ENCODE measurements at regions not wholly inside any gene's neighbourhood (a gene's known extent, or its start where the extent isn't known, plus 50 kb on each side); places are given as distances from the start of the nearest gene placed in this dataset.
"Not testable (repeated sequence)": the region's sequence is repeated elsewhere in the genome, so short reads cannot be mapped to it uniquely, and the experiment has no call there.

DNA sequence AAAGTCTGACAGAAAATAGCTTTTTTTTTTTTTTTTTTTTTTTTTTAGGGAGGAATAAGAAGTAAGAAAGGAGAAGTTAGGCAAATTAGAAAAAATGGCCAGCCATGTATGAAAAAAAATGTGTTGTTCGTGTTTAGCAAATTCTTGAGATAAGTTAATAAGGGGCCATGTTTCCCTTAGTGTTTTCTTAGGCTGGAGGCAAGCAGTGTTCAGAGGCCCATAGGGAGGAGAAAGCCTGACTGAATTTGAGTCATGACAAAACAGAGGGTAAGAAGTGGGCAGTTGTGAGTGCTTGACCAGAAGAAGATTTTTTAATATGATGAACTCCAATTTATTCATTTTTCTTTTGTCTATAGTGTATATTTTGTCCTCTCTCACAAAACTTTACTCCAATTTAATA, 766.4 kb downstream of the FAM181B start:
- no peak for DNase-seq

DNA sequence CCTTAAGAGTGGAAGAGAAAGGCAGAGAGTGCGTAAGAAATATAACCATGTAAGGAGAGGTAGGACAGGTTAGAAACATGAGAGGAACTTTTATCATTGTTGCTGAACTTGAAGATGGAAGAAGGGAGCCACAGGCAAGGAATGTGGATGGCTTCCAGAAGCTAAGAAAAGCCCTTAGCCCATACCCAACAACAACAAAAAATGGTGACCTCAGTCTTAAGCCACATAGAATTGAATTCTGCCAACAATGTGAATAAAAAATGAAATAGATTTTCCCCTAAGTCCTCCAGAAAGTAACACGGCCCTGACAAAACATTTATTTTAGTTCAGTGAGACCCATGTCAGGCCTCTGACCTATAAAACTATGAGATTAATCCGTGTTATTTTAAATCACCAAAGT, 767.3 kb downstream of the FAM181B start:
- DNase-seq, result no peak

DNA sequence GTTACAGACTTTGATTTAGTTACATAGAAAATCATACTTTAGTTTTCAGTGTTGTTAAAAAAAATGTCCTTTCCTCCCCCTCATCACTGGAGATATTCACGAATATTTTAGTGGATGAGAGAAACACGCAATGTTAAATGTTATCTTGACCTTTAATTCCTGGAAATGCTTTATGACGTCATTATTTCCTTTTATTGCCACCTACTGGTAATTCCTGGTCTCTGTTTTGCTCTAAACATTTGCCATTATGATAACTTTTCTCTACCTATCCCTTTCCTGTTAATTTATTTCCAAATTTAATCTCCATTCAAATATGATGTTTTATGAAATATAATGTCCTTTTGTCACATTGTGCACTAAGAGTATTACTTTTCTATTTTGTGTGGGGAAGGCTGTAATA, 770.6 kb downstream of the FAM181B start:
- DNase-seq, result no peak

DNA sequence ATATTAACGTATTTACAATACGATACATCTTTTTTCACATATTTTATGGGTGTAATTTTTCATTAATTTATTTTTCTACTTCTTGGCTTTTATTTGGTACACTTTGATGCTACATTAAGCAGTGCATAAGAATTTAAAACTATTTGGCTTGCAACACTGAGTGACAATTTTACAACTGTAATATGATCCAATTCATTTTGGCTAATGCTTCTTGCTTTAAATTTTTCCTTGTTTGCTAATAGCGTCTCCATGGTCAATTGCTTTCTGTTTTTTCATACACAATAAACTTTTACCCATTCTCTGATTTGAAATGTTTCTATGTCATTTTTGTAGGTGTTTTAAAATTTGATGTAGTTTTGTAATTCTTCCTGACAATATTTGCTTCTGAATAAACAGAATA, 773.2 kb downstream of the FAM181B start:
- DNase-seq, result no peak

DNA sequence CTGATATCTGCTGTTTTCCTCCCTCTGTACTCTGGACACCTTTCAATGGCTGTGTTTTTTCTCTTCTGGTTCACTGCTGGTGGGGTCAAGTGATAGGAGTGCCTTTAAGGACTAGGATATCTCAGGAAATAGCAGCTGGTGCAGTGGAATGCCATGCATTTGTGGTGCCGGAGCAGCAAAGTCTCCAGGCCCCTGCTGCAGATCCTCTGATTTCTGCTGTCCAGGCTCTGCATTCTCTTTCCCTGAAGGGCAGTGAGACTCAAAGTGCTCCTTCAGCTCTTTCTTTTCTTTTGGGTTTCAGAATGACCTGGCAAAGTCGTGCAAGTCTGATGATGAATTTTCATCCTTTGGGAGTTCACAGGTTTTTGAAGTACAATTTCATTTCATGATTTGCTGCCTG, 774.3 kb downstream of the FAM181B start:
- DNase-seq, result no peak

DNA sequence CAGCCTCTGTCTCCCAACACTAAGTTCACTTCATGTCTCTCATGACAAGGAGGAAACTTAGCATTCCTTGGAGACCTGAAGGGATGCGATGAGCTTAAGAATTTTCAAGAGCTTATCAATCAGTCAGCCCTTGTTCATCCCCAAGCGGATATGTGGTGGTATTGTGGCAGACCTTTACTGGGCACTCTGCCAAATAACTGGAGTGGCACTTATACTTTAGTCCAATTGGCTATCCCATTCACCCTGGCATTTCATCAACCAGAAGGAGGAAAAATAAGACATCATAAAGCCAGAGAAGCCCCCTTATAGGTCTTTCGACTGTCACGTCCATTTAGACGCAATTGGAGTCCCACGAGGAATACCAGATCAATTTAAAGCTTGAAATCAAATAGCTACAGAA, 779.4 kb downstream of the FAM181B start:
- DNase-seq, result not testable (repeated sequence)

DNA sequence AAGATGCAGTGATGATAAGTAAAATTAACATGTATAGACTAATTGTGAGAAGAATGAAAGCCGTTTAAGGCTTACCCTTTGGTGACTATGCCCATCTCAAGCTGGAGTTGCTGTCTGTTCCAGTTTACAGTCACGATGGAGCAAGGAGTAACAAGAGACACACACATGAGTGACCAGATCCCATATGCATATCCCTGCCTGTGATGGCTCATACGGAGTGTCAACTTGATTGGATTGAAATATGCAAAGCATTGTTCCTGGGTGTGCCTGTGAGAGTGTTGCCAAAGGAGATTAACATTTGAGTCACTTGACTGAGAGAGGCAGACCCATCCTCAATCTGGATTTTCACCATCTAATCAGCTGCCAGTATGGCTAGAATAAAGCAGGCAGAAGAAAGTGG, 786.8 kb downstream of the FAM181B start:
- no peak for DNase-seq

DNA sequence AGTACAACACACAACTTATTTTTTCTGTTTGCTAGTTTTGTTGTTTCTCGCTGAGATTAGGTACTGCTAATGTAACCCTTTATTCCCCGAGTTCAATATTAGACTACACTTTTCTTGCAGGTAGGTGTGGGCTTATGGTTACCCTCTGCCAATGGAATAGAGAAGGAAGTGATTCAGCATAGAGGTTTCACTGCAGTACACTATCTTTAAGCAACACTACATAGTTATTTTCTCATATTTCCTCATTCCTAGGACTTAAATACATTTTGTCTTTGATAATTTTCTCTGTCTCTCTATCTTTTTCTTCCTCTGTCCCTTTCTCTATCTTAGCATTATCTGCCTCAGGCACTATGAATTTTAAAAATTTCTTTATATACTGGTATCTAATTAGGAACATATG, 791.0 kb downstream of the FAM181B start:
- no peak for DNase-seq

DNA sequence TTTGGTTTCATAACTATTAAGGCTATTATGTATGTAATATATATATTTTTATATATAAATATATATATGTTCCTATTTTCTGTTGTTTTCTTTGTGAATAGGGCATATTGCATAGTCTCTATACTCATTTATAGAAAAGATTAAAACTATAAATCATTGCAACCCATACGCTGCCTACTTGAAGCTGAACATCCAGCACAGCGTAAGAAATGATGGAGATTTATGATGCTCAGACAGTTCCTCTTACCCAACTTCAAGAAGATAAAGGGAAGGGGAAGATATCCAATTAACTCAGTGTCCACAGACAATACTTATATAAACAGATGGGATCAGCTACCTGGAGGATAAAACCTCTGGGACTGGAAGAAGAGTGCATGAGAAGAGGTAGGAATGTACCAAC, 791.7 kb downstream of the FAM181B start:
- DNase-seq, result no peak

DNA sequence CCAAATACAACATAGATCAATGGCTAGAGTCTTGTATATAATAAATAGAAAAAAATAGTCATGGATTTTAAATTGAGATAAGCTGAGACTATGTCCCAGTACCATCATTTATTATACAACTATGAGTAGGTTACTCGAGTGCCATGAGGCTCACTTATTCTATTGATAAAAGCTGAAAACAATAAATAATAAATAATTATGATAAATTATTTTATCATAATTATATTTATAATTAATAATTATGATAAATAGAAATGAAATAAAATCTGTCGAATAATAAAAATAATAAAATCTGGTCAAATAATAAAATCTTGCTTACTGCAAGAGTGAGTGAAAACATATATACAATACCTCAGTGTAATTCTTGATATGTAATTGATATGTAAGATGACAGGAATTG, 801.4 kb downstream of the FAM181B start:
- no peak for DNase-seq

DNA sequence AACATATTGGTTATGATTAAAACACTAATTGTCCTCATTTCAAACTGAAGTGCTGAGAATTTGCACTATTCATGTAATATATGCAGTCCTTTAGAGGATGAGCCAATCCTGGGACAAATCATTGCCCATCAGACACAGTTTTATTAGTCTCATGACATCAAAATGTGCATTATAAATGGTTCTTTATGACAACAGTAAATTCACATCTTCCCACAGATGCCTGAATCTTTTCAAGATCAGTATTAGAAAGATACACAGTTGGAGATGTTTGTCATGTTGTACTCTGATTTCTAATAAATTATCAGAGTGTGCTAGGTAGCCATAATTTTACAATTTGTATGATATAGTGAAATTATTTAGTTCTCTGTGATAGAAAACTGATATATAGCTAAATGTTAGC, 813.5 kb downstream of the FAM181B start:
- no peak for DNase-seq

DNA sequence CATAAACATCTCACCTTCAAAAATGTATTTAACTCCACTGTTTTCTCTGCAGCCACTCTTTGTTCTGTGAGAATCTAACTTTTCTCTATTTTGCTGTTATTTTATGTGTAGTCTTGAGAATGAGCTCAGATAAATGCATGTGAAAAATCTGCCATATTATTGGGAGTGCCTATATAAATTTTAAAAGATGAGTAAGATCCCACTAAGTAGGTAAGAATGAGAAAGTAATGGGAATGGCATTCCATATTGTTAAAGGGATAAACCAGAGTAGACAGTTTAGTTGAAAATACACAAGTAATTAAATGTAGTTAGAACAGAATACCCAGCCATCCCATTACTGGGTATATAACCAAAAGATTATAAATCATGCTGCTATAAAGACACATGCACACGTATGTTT, 817.2 kb downstream of the FAM181B start:
- no peak for DNase-seq

DNA sequence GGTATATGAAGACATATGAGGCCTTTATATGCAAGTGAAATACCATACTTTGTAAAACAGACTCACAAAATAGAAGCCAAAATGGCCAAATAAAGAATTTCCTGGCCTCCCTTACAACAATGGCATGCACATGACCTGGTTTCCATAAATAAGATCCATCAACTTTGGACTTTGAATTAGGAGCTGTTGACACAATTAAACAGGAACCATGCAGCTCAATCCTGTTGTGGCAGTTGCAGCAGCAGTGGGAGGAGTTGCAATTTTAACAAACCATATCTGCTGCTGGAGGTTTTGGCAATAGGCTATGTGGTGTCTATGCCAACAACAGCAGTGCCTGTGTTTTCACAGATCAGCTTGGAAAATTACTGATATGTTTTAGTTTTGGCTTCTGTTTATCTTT, 818.6 kb downstream of the FAM181B start:
- no peak for DNase-seq

DNA sequence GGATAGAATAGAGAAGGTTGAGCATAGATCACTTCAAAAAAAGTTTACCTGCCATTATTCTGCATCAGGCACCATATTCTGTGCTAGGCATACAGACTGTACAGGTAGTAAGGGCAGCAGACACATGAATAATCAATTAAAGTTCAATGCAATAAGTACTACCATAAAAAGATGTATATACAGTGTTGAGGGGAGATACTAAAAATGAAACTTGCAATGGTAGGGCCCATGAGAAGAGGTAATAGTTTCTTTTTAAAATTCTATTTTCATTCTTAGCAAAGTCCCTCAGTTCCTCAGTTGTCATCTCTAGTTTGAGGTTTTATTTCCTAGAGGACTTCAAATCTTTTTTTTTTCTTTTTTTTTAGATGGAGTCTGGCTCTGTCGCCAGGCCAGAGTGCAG, 819.9 kb downstream of the FAM181B start:
- DNase-seq, result no peak

DNA sequence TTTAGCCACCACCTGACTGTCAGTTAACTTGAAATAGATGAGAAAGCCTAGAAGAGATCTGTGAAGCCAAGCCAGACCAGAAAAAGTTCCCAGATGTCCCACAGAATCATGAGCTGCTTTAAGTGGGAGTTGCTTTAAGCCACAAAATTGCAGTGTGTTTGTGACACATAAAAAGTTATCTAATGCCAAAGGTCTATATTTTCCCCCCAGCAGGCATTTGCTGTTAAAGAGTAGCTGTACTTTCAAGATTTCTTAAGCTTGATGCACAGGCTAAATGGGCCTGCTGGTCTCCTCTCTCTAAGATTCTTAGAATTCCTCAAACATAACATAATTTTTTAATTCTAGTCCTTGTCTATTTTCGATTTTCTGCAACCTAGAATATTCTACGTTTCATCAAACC, 825.7 kb downstream of the FAM181B start:
- no peak for DNase-seq

DNA sequence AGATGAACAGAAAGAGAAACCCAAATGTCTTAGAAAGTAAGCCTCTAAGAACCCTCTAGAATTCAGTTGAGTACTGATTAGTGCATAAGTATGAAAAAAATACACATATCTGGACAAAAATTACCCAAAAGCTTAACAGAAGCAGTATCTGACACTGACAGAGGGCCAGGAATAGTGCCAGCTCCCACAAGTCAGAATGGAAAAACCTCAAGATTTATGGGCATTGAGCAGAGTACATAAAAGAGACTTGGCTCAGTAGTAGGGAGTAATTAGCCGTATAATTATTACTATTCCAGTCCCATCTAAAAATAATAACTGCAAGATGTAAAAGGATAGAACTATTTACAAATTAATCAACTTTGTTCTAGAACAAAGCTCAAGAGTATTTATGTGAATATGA, 834.5 kb downstream of the FAM181B start:
- no peak for DNase-seq

DNA sequence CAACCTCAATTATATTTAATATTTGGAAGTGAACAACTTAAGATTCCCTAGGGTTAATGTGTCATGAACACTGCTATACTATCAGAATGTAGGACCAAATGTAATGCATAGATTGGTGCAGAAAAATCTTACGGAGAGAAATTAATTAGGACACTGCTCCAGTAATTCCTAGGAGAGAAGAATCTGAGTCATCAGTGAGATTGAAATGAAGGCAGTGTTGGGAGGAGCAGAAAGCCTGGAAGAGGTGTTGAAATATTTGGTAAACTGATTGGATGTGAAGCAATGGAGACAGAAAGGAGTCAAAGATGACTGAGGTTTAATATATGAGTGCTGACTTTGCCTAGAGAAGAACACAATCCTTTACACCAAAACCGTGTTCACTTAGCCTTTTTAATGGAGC, 836.0 kb downstream of the FAM181B start:
- DNase-seq, result no peak

DNA sequence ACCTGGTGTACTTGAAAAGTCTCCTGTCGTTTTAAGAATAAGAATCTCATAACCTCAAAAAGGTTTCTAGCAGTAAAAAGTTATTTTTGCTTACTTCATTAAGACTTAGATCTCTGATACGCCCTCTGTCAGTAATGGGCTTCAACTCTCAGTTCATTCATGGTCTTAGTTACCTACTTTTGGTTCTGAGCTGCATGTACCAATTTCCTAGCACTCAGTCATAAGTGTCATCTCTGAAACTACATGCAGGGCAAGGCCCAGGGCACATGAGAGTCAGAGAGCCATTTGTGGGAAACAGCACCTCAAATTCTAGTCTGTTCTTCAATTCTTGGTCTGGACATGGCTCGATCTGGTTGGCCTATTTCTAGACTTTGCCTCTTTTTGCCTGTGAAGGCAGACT, 838.4 kb downstream of the FAM181B start:
- no peak for DNase-seq

DNA sequence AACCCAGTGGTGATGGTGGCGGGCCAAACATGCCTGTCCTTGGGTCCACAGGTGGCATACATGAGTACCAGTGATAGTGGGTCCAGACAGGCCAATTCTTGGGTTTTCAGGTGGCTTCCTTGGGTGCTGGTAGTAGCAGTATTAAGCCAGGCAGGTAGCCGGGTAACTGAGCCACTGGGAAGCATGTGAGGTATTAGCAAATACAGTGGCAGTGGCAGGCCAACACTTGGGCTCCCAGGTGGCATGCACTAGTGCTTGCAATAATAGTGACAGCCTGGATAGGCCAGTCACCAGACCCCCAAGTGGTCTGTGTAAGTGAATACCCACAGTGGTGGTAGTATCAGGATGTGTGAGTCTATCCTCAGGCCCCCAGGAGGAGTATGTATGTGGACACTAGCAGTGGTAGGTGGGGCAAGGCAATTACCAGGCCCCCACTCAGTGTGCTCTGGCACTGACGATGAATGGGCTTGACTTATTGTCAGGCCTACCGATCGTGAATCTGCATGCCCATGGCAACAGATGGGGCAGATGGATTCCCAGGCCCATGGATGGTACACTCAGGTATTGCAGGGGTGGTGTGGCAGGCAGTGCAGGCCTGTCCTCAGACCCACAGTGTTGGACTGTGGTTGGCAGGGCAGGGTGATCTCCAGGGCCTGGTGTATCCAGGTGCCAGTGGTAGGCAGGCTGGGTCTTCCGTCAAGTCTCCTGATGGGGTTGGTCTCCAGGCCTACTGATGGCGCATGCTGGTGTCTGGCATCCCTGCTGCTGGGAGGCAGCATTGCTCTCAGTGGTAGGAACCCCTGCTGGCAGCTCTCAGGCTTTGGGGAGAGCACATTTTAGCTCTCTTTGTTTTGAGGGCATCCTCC, 840.7 kb downstream of the FAM181B start:
- no peak for DNase-seq

DNA sequence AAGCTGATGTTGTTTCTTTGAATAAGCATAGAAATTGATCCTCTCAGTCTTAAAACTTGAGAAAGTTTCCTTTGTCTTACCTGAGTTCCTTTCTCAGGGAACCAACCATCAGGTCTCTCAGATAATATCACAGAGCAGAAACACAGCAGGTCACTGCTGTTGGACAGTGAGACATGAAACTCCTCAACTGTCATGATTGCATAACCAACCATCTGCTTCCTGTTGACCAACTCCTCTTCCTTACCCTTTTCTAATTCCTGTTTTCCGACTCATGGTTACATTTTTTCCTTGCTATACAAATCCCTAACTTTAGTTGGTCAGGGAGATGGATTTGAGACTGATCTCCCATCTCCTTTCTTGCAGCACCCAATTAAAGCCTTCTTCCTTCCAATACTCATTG, 845.3 kb downstream of the FAM181B start:
- DNase-seq, result no peak

DNA sequence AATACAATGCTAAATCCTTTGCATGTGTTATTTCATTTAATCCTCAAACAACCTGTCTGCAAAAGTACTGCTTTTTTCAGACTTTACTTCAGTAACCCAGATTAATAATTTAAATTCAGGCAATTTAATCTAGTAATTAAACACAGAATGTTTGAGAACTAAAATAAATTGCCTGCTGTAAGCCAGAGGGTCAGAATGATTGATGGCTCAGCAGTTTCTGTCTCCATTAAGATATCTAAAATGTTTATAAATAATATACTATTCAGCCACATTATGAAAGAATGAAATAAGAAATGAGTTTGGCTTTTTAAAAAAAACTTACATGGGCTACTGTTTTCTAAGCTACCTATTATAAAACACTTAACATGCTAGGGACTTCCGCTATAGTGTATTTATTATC, 846.0 kb downstream of the FAM181B start:
- DNase-seq, result no peak

DNA sequence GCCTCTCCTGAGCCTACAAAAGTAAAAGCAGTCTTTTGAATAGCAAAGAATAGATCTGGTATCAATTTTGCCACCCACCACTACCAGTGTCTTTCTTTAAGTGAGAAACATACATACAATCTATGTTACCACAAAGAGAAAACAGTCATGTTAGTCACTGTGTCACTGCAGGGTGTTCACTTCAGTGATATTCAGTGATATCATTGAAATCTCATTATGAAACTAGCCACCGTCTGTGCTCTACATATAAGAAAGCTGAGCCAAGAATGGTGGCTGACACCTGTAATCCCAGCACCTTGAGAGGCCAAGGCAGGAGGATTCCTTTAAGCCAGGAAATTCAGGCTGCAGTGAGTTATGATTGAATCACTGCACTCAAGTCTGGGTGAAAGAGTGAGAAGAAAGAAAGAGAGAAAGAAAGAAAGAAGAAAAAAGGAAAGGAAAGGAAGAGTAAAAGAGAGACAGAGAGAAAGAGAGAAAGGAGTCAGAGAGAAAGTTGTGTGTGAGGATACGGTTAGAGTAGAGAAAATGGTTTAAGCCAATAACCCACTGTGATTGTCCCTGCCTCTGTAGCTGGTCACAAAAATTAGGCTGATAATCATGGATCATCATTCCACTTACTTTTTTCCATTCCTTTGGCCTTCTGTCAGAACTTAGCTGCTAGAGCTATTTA, 847.1 kb downstream of the FAM181B start:
- DNase-seq, result no peak

DNA sequence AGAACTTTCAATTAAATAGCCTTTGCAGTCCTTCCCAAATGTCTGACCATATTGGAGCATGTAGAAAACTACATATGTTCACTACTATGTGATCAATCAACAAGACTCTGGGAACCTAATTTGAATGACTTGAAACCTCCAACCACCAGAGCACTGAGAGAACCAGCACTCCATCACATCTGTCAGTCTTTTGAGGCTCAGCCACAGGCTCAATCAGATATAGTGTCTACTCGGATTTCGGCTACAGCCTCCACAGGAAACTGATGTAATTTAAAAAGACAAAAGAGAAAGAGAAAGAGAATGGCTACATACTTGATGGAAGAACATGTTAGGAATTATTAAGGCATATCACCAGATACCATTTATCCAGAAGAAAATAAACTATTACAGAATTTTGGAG, 859.0 kb downstream of the FAM181B start:
- no peak for DNase-seq

DNA sequence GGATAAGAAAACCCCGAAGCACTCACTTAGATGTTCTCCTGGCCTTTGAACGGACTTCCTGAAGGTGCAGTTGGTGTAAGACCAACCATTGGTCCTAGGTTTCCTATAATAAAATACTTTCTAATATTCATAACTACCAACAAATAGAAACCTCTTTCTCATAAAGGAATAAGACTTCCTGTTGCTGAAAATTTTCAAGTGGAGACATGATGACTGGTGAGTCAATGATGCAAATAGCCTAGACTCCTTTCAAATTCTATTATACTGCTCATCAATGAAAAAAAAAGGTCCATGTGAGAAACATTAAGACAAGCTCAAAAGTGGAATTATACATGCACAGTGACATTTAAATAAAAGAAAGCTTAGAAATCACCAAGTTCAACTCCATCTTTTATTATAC, 862.8 kb downstream of the FAM181B start:
- no peak for DNase-seq

DNA sequence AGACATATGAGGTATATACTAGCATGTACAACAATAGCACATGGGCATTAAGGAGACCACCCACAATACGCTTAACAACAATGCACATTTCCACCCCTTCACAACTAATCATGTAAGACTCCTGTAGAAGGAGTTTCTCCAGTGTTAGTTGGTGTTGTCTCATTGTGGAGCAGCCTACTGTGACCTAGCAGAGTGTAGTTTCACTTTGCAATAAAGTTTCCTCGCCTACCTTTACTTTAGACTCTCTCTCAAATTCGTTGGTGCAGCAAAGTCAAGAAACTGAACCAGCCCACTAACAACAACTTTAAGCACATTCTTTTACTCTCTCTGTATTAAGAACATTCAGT, 863.6 kb downstream of the FAM181B start:
- DNase-seq, result peak; percentile 11

All from stimulated activated CD4-positive, alpha-beta T cell treated with anti-CD3 and anti-CD28 coated beads, Interleukin-4, amount 100 ng/mL, for 24 hours (primary cell).